ENCODE measurements at regions not wholly inside any gene's neighbourhood (a gene's known extent, or its start where the extent isn't known, plus 50 kb on each side); places are given as distances from the start of the nearest gene placed in this dataset.

- no peak for DNase-seq
These were observed 61.1 kb upstream of the ZMIZ1 start for GRCh38 chr10:79007421-79008319.

GRCh38 chr10:79009145-79009544 lies 59.6 kb upstream of the ZMIZ1 start:
- no peak for DNase-seq

GRCh38 chr10:79012567-79012966 lies 56.2 kb upstream of the ZMIZ1 start:
- no peak for DNase-seq

- no peak for DNase-seq
These were observed 55.3 kb upstream of the ZMIZ1 start for GRCh38 chr10:79013406-79013987.

GRCh38 chr10:79014796-79015195 lies 54.0 kb upstream of the ZMIZ1 start:
- no peak for DNase-seq

- no peak for DNase-seq
These were observed 50.8 kb upstream of the ZMIZ1 start for GRCh38 chr10:79017882-79018520.

GRCh38 chr10:79018521-79019011 lies 50.2 kb upstream of the ZMIZ1 start:
- DNase-seq: no peak

Measured in stimulated activated CD4-positive, alpha-beta T cell treated with anti-CD3 and anti-CD28 coated beads, Interleukin-1b, Interleukin-23, amount 100 ng/mL, for 48 hours (primary cell).